NCI-H526 treated with DMSO at 0.1 percent for 48 hours (cell line): ENCODE measurements at regions not wholly inside any gene's neighbourhood (a gene's known extent, or its start where the extent isn't known, plus 50 kb on each side); places are given as distances from the start of the nearest gene placed in this dataset.
A peak's percentile ranks its signal among the peaks of the same experiment; 100 is the strongest.
"Not testable (repeated sequence)": the region's sequence is repeated elsewhere in the genome, so short reads cannot be mapped to it uniquely, and the experiment has no call there.

Experiments used
- DNase-seq: peaks from one replicate; lab custom pipeline; 2025; lab: John Stamatoyannopoulos, UW

- no peak for DNase-seq
Observed at GRCh38 chr5:110923971-110924370, 147.5 kb upstream of the TSLP start.

DNA sequence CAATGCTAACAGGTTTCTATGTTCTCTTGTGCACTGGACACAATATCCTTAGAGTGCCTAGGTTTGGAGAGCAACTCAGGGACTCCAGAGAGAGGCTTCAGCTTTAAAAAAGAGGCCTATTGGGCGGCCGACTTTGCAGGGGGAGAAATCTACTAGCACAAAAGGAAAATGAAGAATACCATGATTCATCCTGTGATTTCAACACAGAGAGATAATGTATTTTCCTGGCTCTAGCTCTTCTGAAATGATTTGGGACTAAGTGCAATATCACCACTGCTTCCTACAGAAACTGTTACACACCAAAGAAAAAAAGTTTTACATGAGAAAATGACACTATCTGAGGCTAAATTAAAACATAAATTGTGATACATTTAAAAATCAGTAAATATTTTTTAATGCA is 146.1 kb upstream of the TSLP start:
- no peak for DNase-seq

- no peak for DNase-seq
Observed at GRCh38 chr5:110925916-110926315, 145.6 kb upstream of the TSLP start.

DNA sequence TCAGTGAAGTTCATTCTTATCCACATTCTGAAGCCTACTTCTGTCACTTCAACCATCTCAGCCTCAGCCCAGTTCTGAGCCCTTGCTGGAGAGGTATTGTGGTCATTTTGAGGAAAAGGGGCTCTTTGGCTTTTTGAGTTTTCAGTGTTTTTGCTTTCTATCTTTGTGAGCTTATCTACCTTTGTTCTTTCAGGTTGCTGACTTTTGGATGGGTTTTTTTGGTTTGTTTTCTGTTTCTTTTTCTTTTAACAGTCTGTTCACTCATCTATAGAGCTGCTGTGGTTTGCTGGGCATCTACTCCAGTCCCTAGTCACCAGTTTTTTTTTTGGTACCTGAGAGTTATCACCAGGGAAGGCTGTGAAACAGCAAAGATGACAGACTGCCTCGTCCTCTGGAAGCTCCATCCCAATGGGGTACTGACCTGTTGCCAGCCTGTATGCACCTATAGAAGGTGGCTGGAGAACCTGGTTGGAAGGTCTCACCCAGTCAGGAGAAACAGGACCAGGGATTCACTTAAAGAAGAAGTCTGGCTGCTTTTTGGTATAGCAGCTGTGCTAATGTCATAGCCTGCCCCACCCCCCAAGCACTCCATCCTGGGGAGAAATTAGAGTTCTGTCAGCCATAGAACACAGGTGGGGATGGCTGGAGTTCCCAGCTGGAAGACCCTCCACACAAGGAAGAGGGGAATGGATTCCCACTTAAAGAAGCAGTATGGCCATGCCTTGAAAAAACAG is 138.6 kb upstream of the TSLP start:
- no peak for DNase-seq

DNA sequence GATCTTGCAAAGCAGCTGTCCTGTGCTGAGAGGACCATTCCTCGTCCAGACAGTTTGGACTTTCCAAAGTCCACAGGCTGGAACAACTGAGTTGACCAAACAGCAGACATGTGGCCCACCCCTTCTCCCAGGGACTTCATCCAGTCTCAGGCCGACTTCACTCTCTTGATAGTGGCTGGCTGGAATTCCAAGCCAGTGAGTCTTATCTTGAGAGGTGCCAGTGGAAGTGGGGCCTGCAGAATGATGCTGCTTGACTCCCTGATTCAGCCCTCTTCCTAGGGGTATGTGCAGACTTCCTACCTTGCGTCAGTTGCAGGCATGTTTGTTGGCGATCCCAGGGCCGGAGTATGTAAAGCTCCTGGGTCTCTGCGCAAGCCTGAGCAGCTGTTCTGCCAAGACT is 131.4 kb upstream of the TSLP start:
- DNase-seq, result no peak

DNA sequence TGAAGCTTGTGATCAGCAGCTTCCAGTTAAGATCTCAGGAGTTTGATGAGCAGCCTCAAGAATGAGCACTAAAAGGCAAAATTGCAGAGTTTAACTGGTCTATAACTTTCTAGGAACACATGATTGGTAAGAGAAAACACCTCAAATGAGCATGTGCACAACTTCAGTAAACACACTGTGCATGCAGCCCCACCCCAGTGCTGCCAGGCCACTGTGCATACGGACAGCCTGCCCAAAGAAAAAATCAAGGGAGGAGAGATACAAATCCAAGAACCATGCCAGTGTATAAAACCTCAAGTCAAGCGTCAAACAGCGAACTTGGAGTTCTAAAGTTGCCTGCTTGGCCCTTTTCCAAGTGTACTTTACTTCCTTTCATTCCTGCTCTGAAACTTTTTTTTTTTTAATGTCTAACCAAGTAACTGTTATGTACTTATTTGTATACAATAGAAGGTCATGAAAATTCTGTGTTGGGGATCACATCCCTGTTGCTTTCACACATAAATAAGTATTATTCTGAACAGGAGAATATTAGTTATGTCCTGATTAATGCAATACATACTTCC is 125.6 kb upstream of the TSLP start:
- DNase-seq, result no peak

DNA sequence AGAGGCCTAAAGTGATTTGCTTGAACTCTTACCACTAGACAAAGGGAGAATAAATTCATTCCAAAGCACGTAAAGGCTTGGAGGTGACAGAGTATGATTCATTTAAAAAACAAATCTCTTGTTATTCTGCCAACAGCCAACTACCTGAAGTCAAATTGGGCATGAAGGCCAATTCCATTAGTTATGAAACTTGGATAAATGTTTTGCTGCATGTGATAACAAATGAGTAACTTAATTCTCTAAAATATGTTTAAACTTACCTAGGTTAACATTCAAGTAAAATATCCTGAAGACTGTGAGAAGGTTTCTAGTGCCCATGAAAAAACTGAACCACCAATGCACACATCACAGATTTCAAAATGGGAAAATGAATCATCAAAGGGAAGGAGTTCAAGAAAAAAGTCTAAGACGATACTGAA is 120.1 kb upstream of the TSLP start:
- DNase-seq, result no peak

- DNase-seq, result no peak
Observed at GRCh38 chr5:110956280-110956912, 115.1 kb upstream of the TSLP start.

DNA sequence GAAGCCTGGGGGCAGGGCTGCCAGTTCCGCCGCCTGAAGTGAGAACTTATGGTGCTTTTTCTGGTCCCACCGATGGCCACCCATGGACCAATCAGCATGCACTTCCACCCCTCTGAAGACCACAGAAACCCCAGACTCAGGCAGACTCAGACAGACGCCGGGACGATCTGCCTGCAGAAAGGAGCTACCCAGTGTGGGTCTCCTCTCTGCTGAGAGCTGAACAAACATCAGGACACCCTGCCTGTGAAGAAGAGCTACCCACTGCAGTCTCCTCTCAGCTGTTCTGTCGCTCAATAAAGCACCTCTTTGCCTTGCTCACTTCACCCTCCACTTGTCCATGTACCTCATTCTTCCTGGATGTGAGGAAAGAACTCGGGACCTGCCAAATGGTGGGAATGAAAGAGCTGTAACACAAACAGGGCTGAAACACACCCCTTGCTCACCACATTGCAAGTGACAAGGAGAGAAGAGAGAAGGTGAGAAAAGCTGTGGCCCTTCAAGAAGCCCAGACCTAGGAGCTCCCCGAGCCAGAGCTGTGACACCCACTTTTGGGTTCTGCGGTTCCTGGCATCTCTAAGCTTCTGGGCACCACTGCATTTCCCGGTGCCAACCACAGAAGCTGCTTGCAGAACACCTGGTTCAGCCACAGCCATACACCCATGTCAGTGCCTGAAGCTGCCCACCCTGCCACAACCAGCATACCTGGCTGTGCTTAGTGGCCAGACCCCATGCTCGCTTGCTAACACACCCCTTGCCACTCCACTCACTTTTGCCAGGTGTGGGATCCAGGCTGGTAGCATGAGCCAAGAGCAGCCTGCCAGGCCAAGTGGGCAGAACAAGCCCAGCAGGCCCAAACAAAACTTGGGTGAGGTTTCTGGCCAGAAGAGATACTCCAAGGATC is 114.3 kb upstream of the TSLP start:
- DNase-seq, result no peak

DNA sequence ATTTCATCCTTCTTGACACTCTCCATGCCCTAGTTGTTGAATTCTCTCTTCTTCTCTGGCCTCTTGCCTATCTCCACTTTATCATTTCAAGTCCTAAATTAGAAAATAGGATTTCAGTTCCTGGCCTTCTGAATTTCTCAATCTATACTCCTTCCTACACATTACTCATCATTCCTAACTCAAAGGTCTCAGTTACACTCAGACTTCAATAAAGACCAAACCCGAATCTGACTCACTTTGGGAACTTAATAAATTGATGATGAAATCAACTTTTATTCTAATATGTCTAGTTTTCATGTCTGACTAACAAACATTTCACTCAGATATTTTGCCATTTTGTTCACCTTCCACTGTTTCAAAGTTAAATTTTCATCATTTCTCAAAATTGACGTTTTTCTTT is 113.6 kb upstream of the TSLP start:
- no peak for DNase-seq

- DNase-seq, result no peak
Observed at GRCh38 chr5:110963495-110963894, 108.0 kb upstream of the TSLP start.

GRCh38 chr5:110965773-110966581 is 105.5 kb upstream of the TSLP start:
- DNase-seq, result no peak

GRCh38 chr5:110968246-110969005 is 103.1 kb upstream of the TSLP start:
- no peak for DNase-seq

DNA sequence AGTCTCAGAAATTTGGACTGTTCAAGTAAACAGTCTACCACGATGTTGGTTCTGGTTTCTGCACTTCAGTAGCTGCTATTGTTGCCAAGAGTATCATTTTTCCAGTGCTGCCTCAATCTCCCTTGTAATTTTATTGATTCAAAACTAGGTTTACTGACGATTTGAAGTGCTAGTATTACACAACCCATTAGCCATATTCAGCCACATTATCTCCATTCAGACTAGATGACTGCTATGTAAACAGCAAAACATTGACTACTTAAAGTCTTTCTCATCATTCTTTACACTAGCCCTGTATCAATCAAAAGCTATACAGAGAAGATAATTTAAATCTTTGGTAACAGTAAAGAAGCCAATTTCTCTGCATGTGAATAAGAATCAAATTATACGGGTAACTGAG is 102.0 kb upstream of the TSLP start:
- DNase-seq, result no peak

GRCh38 chr5:110973510-110973909 is 98.0 kb upstream of the TSLP start:
- no peak for DNase-seq

GRCh38 chr5:110977915-110978314 is 93.6 kb upstream of the TSLP start:
- DNase-seq, result no peak

DNA sequence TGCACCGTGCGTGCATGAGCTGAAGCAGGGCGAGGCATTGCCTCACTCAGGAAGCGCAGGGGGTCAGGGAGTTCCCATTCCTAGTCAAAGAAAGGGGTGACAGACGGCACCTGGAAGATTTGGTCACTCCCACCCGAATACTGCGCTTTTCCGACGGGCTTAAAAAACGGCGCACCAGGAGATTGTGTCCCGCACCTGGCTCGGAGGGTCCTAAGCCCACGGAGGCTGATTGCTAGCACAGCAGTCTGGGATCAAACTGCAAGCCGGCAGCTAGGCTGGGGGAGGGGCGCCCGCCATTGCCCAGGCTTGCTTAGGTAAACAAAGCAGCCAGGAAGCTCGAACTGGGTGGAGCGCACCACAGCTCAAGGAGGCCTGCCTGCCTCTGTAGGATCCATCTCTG is 85.6 kb upstream of the TSLP start:
- DNase-seq, result peak; percentile 11

DNA sequence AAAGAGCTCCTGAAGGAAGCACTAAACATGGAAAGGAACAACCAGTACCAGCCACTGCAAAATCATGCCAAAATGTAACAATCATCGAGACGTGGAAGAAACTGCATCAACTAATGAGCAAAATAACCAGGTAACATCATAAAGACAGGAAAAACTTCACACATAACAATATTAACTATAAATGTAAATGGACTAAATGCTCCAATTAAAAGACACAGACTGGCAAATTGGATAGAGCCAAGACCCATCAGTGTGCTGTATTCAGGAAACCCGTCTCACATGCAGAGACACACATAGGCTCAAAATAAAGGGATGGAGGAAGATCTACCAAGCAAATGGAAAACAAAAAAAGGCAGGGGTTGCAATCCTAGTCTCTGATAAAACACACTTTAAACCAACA is 83.9 kb upstream of the TSLP start:
- not testable (repeated sequence) for DNase-seq

DNA sequence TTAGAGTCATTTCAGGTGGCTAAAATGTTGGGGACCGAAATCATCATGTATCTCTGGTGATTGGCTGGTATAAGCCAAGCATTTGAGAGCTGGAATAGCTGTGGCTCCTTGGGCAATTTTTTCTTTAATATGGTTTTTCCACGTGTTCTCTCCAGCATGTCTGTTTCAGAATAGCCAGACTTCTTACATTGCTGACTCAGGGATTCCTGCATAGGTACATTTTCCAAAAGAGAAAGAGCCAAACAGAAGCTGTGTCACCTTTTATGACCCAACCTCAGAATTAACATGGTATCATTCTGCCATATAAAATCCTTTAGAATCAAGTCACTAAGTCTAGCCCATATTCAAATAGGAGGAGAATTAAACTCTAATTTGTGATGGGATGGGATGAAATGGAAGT is 74.8 kb upstream of the TSLP start:
- no peak for DNase-seq

DNA sequence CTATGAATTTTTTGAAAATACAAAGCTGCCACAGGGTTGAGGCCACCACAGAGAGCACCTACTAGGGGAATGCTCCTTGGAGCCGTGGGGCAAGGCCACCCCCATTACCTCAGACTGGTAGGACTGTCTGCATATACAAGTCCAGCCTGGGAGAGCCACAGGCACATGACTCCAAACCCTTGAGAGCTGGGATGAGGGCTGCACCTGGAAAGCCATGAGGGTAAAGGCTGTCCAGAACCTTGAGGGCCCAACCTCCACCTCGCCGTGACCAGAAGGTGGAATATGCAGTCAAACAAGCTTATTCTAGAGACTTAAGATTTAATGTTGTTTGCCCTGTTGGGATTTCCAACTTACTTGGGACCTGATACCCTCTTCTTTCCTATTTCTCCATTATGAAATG is 69.5 kb upstream of the TSLP start:
- DNase-seq, result no peak

- no peak for DNase-seq
Observed at GRCh38 chr5:111003623-111004022, 67.9 kb upstream of the TSLP start.
